ENCODE measurements at regions not wholly inside any gene's neighbourhood (a gene's known extent, or its start where the extent isn't known, plus 50 kb on each side); places are given as distances from the start of the nearest gene placed in this dataset.

GRCh38 chr5:168227973-168228615 lies 63.4 kb upstream of the WWC1 start:
- H3K4me3 ChIP-seq (ENCODE audit: low read length): no peak overlapping the region
- no peak for TF ChIP-seq ZNF274 (IDR thresholded peaks at IDR 0.05; ENCODE audit: low read depth, low read length)

- no peak for TF ChIP-seq ZNF274 (IDR thresholded peaks at IDR 0.05; ENCODE audit: low read depth, low read length)
- H3K4me3 ChIP-seq (ENCODE audit: low read length): no peak overlapping the region
Measured at GRCh38 chr5:168228668-168229067, 62.8 kb upstream of the WWC1 start.

GRCh38 chr5:168234133-168234532 lies 57.3 kb upstream of the WWC1 start:
- no peak for TF ChIP-seq ZNF274 (IDR thresholded peaks at IDR 0.05; ENCODE audit: low read depth, low read length)
- no peak overlapping the region for H3K4me3 ChIP-seq (ENCODE audit: low read length)

- no peak overlapping the region for H3K4me3 ChIP-seq (ENCODE audit: low read length)
- TF ChIP-seq ZNF274 (IDR thresholded peaks at IDR 0.05; ENCODE audit: low read depth, low read length): no peak
Measured at GRCh38 chr5:168238463-168238862, 53.0 kb upstream of the WWC1 start.

GRCh38 chr5:168239325-168239724 lies 52.1 kb upstream of the WWC1 start:
- no peak for TF ChIP-seq ZNF274 (IDR thresholded peaks at IDR 0.05; ENCODE audit: low read depth, low read length)
- H3K4me3 ChIP-seq (ENCODE audit: low read length): no peak overlapping the region
